SK-N-MC (cell line): ENCODE measurements at regions not wholly inside any gene's neighbourhood (a gene's known extent, or its start where the extent isn't known, plus 50 kb on each side); places are given as distances from the start of the nearest gene placed in this dataset.

Experiments
- DNase-seq: peaks from one replicate; pipeline ENCODE4 v3.0.0-alpha.2; 2011; ENCODE audit warnings: low read depth, low spot score
- H3K27ac ChIP-seq: fragments of 200-600 bp; sonication (generic); 2 replicates; pipeline ENCODE4 v1.5.1; 2016; ENCODE audit warnings: mixed run types
- H3K36me3 ChIP-seq: fragments of 200-600 bp; sonication (generic); 2 replicates; pipeline ENCODE4 v1.6.1; 2017; ENCODE audit warnings: antibody characterized with exemption, low read length, mixed read lengths; ENCODE audit not compliant: insufficient read depth
- H3K4me3 ChIP-seq: fragments of 200-600 bp; sonication (generic); 2 replicates; pipeline ENCODE4 v1.5.1; 2016
- H3K9ac ChIP-seq: fragments of 200-600 bp; sonication (generic); 2 replicates; pipeline ENCODE4 v1.8.0; 2017; ENCODE audit warnings: mixed run types, mixed read lengths; ENCODE audit not compliant: insufficient read length
- H3K9me3 ChIP-seq: fragments of 200-600 bp; sonication (generic); 2 replicates; pipeline ENCODE4 v1.6.1; 2017; ENCODE audit warnings: low read depth, mild to moderate bottlenecking, antibody characterized with exemption, low read length, moderate library complexity, mixed read lengths
- EZH2 ChIP-seq: fragments of 200-600 bp; sonication (generic); IDR thresholded peaks from one replicate; pipeline ENCODE4 v1.6.1; 2017; ENCODE audit warnings: antibody characterized with exemption
- FOXP2 ChIP-seq: optimal IDR thresholded peaks from 2 replicates; pipeline ENCODE3; 2011; ENCODE audit warnings: mild to moderate bottlenecking, moderate library complexity; ENCODE audit not compliant: insufficient read depth; ENCODE audit errors: extremely low read length, control extremely low read depth
- POLR2AphosphoS5 ChIP-seq: IDR thresholded peaks from 2 replicates; pipeline ENCODE4 v1.6.1; 2012; ENCODE audit warnings: mild to moderate bottlenecking, low read depth, low read length, borderline replicate concordance

GRCh38 chr5:125499636-125500332 lies 753.3 kb upstream of the ZNF608 start:
- H3K9ac ChIP-seq, result no peak overlapping the region
- no peaks in the 10 kb centered on the region for H3K9me3 ChIP-seq
- H3K36me3 ChIP-seq, result no peaks in the 10 kb centered on the region
- TF ChIP-seq FOXP2, result no peak
- no peak for TF ChIP-seq EZH2
- no peak for TF ChIP-seq POLR2AphosphoS5
- no peak for DNase-seq
- no peak overlapping the region for H3K27ac ChIP-seq
- no peak overlapping the region for H3K4me3 ChIP-seq

- no peak for TF ChIP-seq EZH2
- no peak for TF ChIP-seq FOXP2
- Histone ChIP-seq H3K27ac (no peak overlapping the region), H3K9ac (no peak overlapping the region), H3K9me3 (no peaks in the 10 kb centered on the region), H3K4me3 (no peak overlapping the region), H3K36me3 (no peaks in the 10 kb centered on the region)
- DNase-seq, result no peak
Observed at GRCh38 chr5:125501396-125501795, 755.0 kb upstream of the ZNF608 start.

- Histone ChIP-seq H3K36me3 (no peaks in the 10 kb centered on the region), H3K4me3 (no peak overlapping the region), H3K9me3 (no peaks in the 10 kb centered on the region), H3K9ac (no peak overlapping the region), H3K27ac (no peak overlapping the region)
- TF ChIP-seq POLR2AphosphoS5 (no peak), EZH2 (no peak), FOXP2 (no peak)
- no peak for DNase-seq
Observed at GRCh38 chr5:125503946-125504345, 757.5 kb upstream of the ZNF608 start.

- H3K27ac ChIP-seq, result no peak overlapping the region
- TF ChIP-seq FOXP2 (no peak), POLR2AphosphoS5 (no peak), EZH2 (no peak)
- no peak for DNase-seq
- no peaks in the 10 kb centered on the region for H3K36me3 ChIP-seq
- H3K9ac ChIP-seq, result no peak overlapping the region
- no peaks in the 10 kb centered on the region for H3K9me3 ChIP-seq
- H3K4me3 ChIP-seq, result no peak overlapping the region
Observed at GRCh38 chr5:125505115-125505514, 758.7 kb upstream of the ZNF608 start.

- Histone ChIP-seq H3K9me3 (no peaks in the 10 kb centered on the region), H3K9ac (no peak overlapping the region), H3K4me3 (no peak overlapping the region), H3K36me3 (no peaks in the 10 kb centered on the region), H3K27ac (no peak overlapping the region)
- TF ChIP-seq EZH2 (no peak), FOXP2 (no peak), POLR2AphosphoS5 (no peak)
- no peak for DNase-seq
Observed at GRCh38 chr5:125506124-125506523, 759.7 kb upstream of the ZNF608 start.

- Histone ChIP-seq H3K9ac (no peak overlapping the region), H3K27ac (no peak overlapping the region), H3K4me3 (no peak overlapping the region), H3K36me3 (no peaks in the 10 kb centered on the region), H3K9me3 (no peaks in the 10 kb centered on the region)
- DNase-seq, result no peak
- no peak for TF ChIP-seq EZH2
- no peak for TF ChIP-seq FOXP2
- no peak for TF ChIP-seq POLR2AphosphoS5
Observed at GRCh38 chr5:125508225-125508624, 761.8 kb upstream of the ZNF608 start.

- Histone ChIP-seq H3K36me3 (no peaks in the 10 kb centered on the region), H3K9ac (no peak overlapping the region), H3K27ac (no peak overlapping the region), H3K9me3 (no peaks in the 10 kb centered on the region), H3K4me3 (no peak overlapping the region)
- no peak for TF ChIP-seq EZH2
- TF ChIP-seq FOXP2, result no peak
- no peak for TF ChIP-seq POLR2AphosphoS5
- DNase-seq, result no peak
Observed at GRCh38 chr5:125510651-125511050, 764.2 kb upstream of the ZNF608 start.

GRCh38 chr5:125517973-125518550 lies 771.6 kb upstream of the ZNF608 start:
- no peak overlapping the region for H3K4me3 ChIP-seq
- no peak overlapping the region for H3K9ac ChIP-seq
- DNase-seq, result no peak
- no peak overlapping the region for H3K27ac ChIP-seq
- TF ChIP-seq POLR2AphosphoS5 (no peak), FOXP2 (no peak), EZH2 (no peak)
- H3K36me3 ChIP-seq, result no peaks in the 10 kb centered on the region
- H3K9me3 ChIP-seq, result no peaks in the 10 kb centered on the region

GRCh38 chr5:125521289-125521688 lies 774.9 kb upstream of the ZNF608 start:
- no peak overlapping the region for H3K9ac ChIP-seq
- TF ChIP-seq POLR2AphosphoS5, result no peak
- TF ChIP-seq EZH2, result no peak
- TF ChIP-seq FOXP2, result no peak
- H3K4me3 ChIP-seq, result no peak overlapping the region

GRCh38 chr5:125525356-125525755 lies 778.9 kb upstream of the ZNF608 start:
- H3K9ac ChIP-seq, result no peak overlapping the region
- no peak overlapping the region for H3K4me3 ChIP-seq
- DNase-seq, result no peak
- TF ChIP-seq POLR2AphosphoS5 (no peak), EZH2 (no peak), FOXP2 (no peak)
- H3K9me3 ChIP-seq, result no peaks in the 10 kb centered on the region
- H3K36me3 ChIP-seq, result no peaks in the 10 kb centered on the region
- H3K27ac ChIP-seq, result no peak overlapping the region

More at GRCh38 chr5:125521289-125521688, 774.9 kb upstream of the ZNF608 start:
- Histone ChIP-seq H3K27ac (no peak overlapping the region), H3K36me3 (no peaks in the 10 kb centered on the region), H3K9me3 (no peaks in the 10 kb centered on the region)
- no peak for DNase-seq
